Uterus (tissue), 2 donors: ENCODE measurements at regions not wholly inside any gene's neighbourhood (a gene's known extent, or its start where the extent isn't known, plus 50 kb on each side); places are given as distances from the start of the nearest gene placed in this dataset.

Experiments
- CTCF ChIP-seq, 4 experiments: fragments of 200-600 bp in 2 of 4; fragments of 450-650 bp in 2 of 4; sonication (generic) in 2 of 4; IDR thresholded peaks; one replicate each; pipeline ENCODE4 v1.5.1; 2016 to 2019; ENCODE audit warnings: antibody characterized with exemption in 4 of 4, mild to moderate bottlenecking in 2 of 4, moderate library complexity in 1 of 4
- POLR2A ChIP-seq, 2 donors: fragments of 450-650 bp; IDR thresholded peaks; one replicate each; pipeline ENCODE4 v1.6.1; 2016; ENCODE audit warnings: antibody characterized with exemption in 2 of 2, mild to moderate bottlenecking in 1 of 2, moderate library complexity in 1 of 2

GRCh38 chr21:25097648-25098047, 509.6 kb downstream of the MRPL39 start:
- TF ChIP-seq POLR2A (IDR thresholded peaks at IDR 0.05) (no peak), CTCF (IDR thresholded peaks at IDR 0.05) (no peak)
